ENCODE measurements at regions not wholly inside any gene's neighbourhood (a gene's known extent, or its start where the extent isn't known, plus 50 kb on each side); places are given as distances from the start of the nearest gene placed in this dataset.
"Not testable (repeated sequence)": the region's sequence is repeated elsewhere in the genome, so short reads cannot be mapped to it uniquely, and the experiment has no call there.

GRCh38 chr4:22625311-22625710 is 67.4 kb upstream of the GBA3 start:
- TF ChIP-seq USF1 (IDR thresholded peaks at IDR 0.05; ENCODE audit: borderline replicate concordance, low read depth) (no peak), TEAD4 (IDR thresholded peaks at IDR 0.05; ENCODE audit: borderline replicate concordance, insufficient read depth) (no peak), FOSL2 (IDR thresholded peaks at IDR 0.05; ENCODE audit: borderline replicate concordance, low read depth) (no peak), FOXJ3 (CRISPR knock-in tag; IDR thresholded peaks at IDR 0.05) (no peak), SIN3A (IDR thresholded peaks at IDR 0.05; ENCODE audit: borderline replicate concordance, low read depth, low read length) (no peak), RFX5 (IDR thresholded peaks at IDR 0.05; ENCODE audit: low read length) (no peak), MEF2A (IDR thresholded peaks at IDR 0.05; ENCODE audit: borderline replicate concordance, low read depth) (no peak), CTCF (IDR thresholded peaks at IDR 0.05) (no peak), ZBTB33 (IDR thresholded peaks at IDR 0.05; ENCODE audit: borderline replicate concordance, low read depth) (no peak), RXRA (IDR thresholded peaks at IDR 0.05; ENCODE audit: borderline replicate concordance, low read depth) (no peak), GABPA (IDR thresholded peaks at IDR 0.05; ENCODE audit: low read depth) (no peak), JUND (IDR thresholded peaks at IDR 0.05) (no peak), POLR2AphosphoS5 (IDR thresholded peaks at IDR 0.05; ENCODE audit: low read depth, low read length) (no peak), NRF1 (IDR thresholded peaks at IDR 0.05; ENCODE audit: low read depth, low read length) (no peak), RAD21 (IDR thresholded peaks at IDR 0.05; ENCODE audit: low read length) (no peak)
- Histone ChIP-seq H3K9me3 (no peaks in the 10 kb centered on the region), H3K4me2 (no peak overlapping the region), H2AFZ (ENCODE audit: low read depth) (0 out of 2 replicates have a peak overlapping the region, but pooled peaks have one; percentile 35), H3K4me1 (ENCODE audit: control insufficient read depth in 1 of 2, insufficient read depth in 2 of 2, low read depth in 1 of 2, low read length in 1 of 2) (peaks cover 0 to under 1% of the 10 kb centered on the region in 2 experiments; a peak in 1 of 4 replicates), H3K9ac (no peak overlapping the region), H3K27ac (ENCODE audit: low read depth in 2 of 2, low read length in 1 of 2) (no peak overlapping the region), H3K27me3 (ENCODE audit: insufficient read depth) (no peaks in the 10 kb centered on the region; the same call in 1 of the 2 replicates), H3K36me3 (replicated peaks in 1 of 2; ENCODE audit: control insufficient read depth in 1 of 2, insufficient read depth in 2 of 2, low read length in 1 of 2) (no peaks in the 10 kb centered on the region), H4K20me1 (ENCODE audit: insufficient read depth) (no peaks in the 10 kb centered on the region), H3F3A (replicated peaks; ENCODE audit: insufficient read depth) (no peaks in the 10 kb centered on the region), H3K79me2 (ENCODE audit: insufficient read depth) (no peaks in the 10 kb centered on the region), H3K9me2 (no peaks in the 10 kb centered on the region), H3K4me3 (ENCODE audit: low read depth in 2 of 2, low read length in 1 of 2) (no peak overlapping the region)
- 19% methylated on average over 3 of the region's 3 CpGs for WGBS (ENCODE audit: low lambda C conversion rate)
- ChIA-PET CTCF (no interaction called here), POLR2A (no interaction called here)
- DNase-seq, result no peak

- CTCF ChIA-PET, result interaction anchor here (1.0 kb wide), 1 partner anchor 54 kb away, joined by 4 read pairs; no protein-coding TSS in a partner anchor
- H3K9me3 ChIP-seq; H3K4me1 ChIP-seq (ENCODE audit: control insufficient read depth in 1 of 2, insufficient read depth in 2 of 2, low read depth in 1 of 2, low read length in 1 of 2); H4K20me1 ChIP-seq (ENCODE audit: insufficient read depth); POLR2A ChIA-PET; H3K27me3 ChIP-seq (ENCODE audit: insufficient read depth); H3K4me3 ChIP-seq (ENCODE audit: low read depth in 2 of 2, low read length in 1 of 2); H3K36me3 ChIP-seq (replicated peaks in 1 of 2; ENCODE audit: control insufficient read depth in 1 of 2, insufficient read depth in 2 of 2, low read length in 1 of 2); H3F3A ChIP-seq (replicated peaks; ENCODE audit: insufficient read depth); H3K9ac ChIP-seq; H3K4me2 ChIP-seq; H3K9me2 ChIP-seq; H3K27ac ChIP-seq (ENCODE audit: low read depth in 2 of 2, low read length in 1 of 2); H2AFZ ChIP-seq (ENCODE audit: low read depth); DNase-seq; H3K79me2 ChIP-seq (ENCODE audit: insufficient read depth): not testable (repeated sequence)
These were observed 64.9 kb upstream of the GBA3 start for GRCh38 chr4:22627851-22628250.

- H3K9me3 ChIP-seq; H3K36me3 ChIP-seq (replicated peaks in 1 of 2; ENCODE audit: control insufficient read depth in 1 of 2, insufficient read depth in 2 of 2, low read length in 1 of 2); POLR2A ChIA-PET; H3K4me3 ChIP-seq (ENCODE audit: low read depth in 2 of 2, low read length in 1 of 2); CTCF ChIA-PET; H3K9ac ChIP-seq; H3K27ac ChIP-seq (ENCODE audit: low read depth in 2 of 2, low read length in 1 of 2); H3K9me2 ChIP-seq; H3F3A ChIP-seq (replicated peaks; ENCODE audit: insufficient read depth); H3K4me1 ChIP-seq (ENCODE audit: control insufficient read depth in 1 of 2, insufficient read depth in 2 of 2, low read depth in 1 of 2, low read length in 1 of 2); H3K4me2 ChIP-seq; H2AFZ ChIP-seq (ENCODE audit: low read depth); DNase-seq; H3K79me2 ChIP-seq (ENCODE audit: insufficient read depth); H3K27me3 ChIP-seq (ENCODE audit: insufficient read depth); H4K20me1 ChIP-seq (ENCODE audit: insufficient read depth): not testable (repeated sequence)
- 10% methylated on average over 11 of the region's 11 CpGs for WGBS (ENCODE audit: low lambda C conversion rate)
These were observed 62.4 kb upstream of the GBA3 start for GRCh38 chr4:22630161-22630975.
